ENCODE measurements at regions not wholly inside any gene's neighbourhood (a gene's known extent, or its start where the extent isn't known, plus 50 kb on each side); places are given as distances from the start of the nearest gene placed in this dataset.

DNA sequence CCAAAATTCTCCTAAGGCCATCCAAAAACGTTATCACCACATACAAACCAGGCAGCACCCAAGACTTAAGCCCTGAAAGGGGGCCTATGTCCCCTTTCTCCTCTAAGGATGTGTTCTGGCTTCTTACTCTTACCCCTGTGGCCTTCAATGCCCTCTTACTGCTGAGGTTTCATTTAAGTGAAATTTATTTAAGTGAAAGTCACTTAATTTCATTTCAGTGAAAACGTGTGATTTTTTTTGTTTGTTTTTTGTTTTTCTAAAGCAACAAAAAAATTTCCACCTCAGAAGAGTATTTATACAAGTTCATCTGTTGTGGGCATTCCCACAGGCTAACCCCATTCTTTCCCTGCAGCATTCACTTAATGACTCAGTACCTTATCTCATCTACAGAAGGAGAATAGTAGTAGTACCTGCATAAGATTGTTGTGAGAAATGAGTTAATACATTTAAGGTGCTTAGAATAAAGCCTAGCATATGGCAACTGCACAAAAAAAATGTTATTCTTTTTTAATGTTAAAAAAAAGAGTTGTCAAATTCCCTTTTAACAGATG is 220.6 kb downstream of the CHRM3 start:
- no peak for DNase-seq

DNA sequence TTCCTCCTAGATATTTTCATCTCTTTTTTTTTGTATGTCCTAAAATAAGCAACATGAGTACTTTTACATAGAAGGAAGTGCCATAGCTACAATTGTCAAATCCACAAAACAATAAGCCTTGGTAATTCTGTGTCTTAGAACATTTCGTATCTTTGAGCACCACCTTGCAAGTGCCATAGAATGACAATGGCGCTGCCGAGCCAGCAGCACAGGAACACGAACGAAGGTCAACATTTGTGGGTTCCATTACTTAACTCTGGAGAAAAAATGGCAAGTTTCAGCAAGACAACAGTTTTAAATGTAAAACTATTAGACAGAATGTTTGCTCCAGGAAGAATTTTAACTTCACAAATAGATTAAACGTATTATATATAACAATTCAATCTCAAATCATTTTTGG is 222.1 kb downstream of the CHRM3 start:
- no peak for DNase-seq

DNA sequence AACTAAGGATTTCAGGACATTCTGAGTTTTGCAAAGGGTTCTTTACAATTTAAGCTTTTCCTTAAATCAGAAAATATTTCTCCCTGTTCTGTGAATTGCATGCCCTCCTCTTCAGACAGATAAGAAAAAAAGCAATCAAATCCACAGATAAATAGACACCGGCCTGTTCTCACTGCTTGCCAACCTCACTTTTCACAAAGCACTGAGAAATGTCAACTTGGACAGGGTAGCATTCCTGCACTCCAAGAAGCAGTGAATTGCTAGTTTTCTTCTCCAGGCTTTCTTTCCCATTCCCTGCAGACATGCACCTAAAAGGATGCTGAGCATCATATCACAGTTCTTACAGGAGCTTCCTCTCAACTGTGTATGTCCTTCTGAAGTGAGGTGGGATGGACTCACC is 226.0 kb downstream of the CHRM3 start:
- no peak for DNase-seq

DNA sequence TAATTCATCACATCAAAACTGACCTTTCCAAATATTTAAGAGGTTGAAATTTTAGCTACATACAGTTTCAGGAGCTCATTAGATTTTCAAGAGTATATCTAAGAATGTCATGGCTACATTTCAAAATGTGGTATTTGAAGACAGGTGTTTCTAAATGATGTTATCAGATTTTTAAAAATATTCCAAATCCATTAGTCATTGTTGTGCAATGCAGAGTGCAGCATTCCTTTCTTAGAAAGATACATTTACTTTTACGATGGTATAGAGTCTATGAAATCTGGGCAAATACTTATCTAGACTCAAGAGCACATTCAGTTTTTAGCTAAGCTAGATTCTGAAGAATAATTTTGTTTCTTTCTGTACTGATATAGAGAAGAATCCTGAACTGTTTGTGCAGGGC is 230.3 kb downstream of the CHRM3 start:
- no peak for DNase-seq

DNA sequence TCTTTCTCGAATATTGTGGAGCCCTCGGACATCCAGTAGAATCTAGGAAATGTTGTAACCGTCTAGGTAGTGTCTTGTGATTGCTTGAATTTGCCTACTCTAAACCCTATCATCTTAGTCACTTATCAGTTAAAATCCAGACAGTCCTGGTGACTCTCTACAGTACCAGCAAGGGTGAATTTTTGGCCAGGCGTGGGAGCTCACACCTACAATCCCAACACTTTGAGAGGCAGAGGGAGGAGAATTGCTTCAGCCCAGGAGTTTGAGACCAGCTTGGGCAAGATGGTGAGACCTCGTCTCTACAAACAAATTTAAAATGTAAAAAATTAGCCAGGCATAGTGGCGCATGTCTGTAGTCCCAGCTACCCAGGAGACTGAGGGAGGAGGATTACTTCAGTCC is 230.9 kb downstream of the CHRM3 start:
- DNase-seq = no peak

DNA sequence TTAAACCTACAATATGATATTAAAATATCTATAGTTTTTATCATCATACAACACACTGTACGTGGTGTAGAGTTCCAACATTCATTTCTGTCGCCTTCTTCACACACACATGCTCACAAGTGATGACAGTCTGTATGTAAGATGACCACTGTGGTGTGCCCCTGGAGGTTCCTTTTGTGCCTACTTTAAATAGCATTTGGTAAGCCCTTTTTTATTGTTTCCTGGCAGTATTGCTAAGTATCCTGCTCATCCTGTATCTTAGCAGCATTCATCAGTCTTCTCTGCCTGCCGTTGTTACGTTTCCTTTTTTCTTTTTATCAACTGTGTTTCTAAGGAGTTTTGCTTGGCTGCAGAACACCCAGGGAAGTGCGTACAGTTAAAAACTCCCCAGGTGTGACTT is 231.4 kb downstream of the CHRM3 start:
- DNase-seq = no peak

DNA sequence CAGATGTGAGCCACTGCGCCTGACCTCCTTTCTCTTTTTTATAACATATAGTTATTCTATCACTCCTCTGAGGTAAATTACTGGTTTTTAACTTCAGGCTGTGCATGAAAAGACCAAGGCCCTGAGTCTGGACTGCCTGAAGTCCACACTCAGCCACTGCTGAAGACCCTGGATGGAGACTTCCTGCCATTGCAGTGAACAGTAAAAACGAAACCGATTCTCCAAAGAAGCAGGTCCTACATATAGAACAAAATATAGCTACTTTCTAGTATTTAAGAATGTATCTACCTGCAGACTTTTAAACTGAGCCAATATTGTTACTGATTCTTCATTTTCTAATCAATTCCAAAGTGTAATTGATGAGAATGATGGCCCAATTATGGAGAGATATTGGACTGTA is 232.8 kb downstream of the CHRM3 start:
- no peak for DNase-seq

DNA sequence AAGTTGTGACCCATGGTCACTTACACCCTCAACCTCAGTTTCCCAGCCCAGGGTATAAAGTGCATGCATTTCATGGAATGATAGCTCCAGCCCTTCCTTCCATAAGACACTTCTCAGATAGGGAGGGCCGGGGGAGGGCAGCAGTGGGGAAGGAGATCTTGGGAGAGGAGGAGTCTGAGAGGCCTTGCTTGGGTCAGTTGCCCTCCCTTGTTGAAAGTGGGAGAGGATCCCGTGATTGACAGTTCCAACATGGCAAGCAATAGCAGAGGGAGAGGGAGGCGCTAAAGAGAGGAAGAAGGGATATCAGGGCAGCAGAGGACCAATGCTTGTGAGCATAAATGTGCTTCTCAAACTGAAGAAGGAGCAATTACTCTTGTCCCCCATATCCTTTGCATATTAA is 244.4 kb downstream of the CHRM3 start:
- DNase-seq = no peak

DNA sequence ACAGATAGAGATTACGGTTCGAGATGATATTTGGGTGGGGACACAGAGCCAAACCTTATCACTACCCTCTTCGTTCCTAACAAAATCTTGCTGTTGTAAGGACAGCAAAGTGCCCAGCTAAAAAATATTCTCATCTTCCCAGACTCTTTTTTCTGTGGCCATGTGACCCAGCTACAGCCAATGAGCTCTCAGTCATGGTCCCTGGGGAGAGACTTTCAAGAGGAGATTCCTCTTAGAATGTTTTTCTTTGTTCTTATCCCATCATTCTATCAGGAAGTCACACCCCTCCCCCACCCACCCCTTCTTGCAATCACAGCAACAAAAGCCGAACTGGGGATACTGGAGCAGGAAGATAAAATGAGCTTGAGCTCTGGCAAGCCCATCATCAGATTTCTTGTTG is 247.1 kb downstream of the CHRM3 start:
- no peak for DNase-seq

DNA sequence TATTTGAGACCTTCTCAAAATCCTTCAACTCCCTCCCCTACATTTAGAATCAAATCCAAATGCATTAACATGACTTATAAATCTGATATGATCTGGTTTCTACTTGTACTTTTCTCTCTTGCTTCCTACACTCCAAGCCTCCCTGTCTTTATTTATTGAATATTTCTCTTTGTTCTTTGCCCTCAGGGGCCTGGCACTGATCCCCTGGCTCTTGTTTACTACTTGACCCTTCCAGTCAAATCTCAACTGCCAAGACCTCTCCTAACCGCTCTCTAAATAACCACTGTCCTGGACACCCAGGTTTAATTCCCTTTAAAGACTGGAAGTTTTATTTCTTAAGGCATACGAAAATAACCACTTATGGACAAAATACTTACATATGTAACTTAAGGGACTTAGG is 248.9 kb downstream of the CHRM3 start:
- DNase-seq = no peak

DNA sequence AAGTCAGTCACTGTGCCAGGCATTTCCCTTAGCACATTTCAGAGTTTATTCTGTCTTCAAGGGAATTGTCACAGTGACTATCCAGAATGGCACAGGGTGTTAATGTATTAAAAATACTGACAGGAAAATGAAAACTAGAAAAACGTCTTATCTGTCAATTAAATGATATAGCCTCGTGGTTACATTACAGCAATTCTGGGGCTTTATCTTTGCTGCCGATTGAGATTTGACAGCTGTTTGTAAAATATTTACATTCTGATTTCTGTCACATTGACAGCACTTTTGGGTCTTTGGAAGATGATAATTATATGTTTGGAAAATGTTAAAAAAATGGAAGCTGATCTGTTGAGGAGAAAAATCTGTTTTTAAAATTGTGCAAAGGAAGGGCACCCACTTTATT is 250.0 kb downstream of the CHRM3 start:
- DNase-seq = no peak

DNA sequence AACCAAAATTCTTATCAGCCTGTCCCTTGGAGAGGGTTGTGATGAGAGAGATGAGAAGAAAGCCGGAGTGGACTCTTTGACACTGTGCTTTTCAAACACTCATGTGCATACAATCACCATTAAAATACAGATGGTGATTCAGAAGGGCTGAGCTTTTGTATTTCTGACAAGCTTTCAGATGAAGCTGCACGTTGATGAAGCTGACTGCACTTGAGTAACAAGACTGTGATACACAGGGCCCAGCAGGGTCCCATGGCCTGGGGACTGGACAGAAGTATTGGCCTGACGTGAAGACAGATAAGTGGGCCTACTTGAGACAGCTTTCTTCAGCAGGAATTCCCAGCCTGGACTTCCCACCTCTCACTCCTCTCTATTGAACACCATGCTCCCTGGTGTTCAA is 258.2 kb downstream of the CHRM3 start:
- no peak for DNase-seq

DNA sequence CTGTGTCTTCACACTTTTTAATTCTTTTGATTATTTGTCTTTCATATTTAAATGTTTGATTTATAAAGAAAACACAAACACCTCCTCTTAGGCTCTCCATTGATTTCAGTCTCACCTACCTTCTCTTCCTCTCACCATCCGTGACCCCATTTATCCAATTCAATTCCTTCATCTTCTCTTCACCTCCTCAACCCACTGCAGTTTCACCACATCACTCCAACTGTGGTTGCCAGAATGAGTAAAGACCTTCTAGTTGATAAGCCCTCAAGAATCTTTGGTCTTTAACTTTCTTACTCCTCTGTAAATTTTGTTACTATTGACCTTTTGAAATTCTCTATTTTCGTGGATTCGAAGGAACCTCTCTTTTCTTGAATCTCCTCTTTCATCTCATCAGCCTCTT is 260.7 kb downstream of the CHRM3 start:
- no peak for DNase-seq

DNA sequence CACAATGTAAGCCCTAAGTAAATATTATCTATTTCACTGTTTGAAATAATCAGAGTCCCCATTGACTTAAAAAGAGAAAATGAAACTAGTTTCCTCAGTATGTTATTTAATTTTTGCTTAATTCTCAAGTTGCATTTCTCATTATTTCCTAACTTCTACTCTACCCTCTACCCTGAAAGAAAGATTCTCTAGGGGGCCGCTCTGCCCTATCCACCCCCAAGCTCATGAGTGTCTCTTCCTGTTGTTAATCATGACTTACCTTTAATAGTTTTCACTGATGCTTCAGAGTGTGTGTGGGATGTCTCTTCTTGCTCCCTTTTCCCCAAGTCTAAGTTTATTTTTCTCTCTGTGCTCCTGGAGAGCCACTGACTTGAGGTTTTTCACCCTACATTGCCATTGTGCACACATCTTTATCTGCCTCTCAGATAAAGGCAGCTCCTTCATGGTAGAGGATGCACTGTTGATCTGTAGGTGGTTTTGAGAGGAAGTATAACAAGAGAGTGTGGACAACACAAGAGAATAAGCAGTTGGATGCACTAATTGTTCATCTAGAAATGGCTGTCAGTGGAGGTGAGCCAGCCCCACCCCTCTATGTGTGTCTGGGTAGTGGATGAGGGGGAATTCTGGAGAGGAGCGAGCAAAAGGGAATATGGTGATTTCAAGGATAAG is 261.7 kb downstream of the CHRM3 start:
- no peak for DNase-seq

DNA sequence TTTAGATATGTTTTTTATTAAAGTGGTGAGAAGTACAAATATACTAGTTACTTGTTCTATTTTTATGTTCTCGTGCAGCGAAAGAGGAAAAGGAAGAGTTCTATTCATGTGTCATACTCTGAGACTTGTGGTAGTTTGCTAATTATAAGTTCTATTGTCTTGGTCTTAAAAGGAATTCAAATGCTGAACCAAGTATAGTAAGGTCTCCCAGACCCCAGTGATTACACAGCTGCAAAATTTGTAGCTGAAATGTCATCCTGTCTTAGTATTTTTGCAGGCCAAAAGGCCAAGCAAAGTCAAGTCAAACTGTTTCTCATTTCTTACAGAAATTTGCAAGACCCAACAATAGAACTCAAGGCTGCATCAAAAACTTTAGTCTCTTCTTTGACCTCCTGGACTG is 268.7 kb downstream of the CHRM3 start:
- DNase-seq = no peak

DNA sequence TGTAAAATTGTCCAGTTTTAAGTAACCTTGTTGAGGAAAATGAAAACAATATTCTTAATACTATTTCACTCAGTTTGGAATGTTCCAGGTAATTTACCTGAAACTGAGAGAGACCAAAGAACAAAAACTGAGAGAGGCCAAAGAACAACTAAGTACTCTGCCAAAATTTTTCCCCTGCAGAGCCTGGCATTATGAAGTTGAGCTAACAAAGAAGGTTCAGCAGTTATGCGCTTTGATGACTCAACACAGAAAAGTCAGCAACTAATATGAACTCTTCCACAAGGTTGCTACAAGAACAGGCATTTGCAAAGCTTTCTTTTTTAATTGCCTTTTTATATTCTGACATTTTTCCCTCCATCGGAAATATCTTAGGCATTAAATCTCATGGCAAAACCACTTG is 270.9 kb downstream of the CHRM3 start:
- no peak for DNase-seq

DNA sequence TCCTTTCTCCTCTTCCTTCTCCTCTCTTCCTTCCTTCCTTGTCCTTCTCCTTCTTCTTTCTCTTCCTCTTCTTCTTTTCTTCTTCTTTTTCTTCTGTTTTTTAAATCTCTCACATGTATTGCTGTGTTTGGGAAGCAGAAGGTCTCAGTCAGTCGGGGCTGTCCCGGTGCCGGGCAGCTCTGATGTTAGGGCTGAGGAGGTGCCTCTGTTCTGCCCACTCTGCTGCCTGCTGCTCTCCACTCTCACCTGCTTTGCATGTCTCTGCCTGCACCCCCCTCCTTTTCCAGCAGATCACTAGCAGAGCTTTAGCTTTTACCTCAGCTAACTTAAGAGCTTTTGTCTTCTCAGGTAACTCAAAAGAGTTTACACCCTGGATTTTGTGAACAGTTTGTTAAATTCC is 276.6 kb downstream of the CHRM3 start:
- no peak for DNase-seq

DNA sequence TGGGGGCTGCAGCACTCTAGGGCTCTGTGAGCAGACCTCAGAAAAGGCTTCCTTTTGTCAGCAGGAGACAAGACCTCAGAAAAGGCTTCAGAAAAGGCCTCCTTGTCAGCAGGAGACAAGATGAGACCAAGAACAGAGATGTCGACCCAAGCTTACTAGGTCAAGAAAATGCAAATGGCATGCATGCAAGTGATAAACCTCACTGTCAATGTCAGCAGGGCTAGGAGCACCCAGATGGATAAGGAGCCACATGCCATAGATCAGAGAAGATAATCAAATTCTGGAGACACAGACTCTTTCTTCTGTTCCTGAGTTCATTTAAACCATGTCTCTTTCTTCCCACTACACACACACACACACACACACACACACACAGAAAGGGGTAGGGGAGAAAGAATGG is 285.9 kb downstream of the CHRM3 start:
- DNase-seq = no peak

DNA sequence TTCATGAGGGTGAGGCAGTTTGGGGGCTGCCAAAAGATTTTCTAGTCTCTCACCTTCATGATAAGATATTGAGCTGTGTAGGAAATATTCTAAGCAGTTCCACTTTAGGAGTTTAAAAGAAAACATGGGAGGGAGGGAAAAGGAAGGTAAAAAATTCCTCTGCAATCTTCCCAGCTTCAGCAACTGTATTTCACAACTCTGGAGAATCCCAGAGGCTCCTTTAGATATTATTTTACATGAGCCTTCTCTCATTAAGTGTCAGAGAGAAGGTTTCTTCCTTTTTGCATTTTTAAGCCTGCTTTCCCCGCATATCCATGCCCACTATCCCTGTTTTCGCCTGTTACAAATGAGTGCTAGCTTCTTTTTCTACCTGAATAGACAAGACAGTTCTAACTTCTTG is 289.4 kb downstream of the CHRM3 start:
- no peak for DNase-seq

DNA sequence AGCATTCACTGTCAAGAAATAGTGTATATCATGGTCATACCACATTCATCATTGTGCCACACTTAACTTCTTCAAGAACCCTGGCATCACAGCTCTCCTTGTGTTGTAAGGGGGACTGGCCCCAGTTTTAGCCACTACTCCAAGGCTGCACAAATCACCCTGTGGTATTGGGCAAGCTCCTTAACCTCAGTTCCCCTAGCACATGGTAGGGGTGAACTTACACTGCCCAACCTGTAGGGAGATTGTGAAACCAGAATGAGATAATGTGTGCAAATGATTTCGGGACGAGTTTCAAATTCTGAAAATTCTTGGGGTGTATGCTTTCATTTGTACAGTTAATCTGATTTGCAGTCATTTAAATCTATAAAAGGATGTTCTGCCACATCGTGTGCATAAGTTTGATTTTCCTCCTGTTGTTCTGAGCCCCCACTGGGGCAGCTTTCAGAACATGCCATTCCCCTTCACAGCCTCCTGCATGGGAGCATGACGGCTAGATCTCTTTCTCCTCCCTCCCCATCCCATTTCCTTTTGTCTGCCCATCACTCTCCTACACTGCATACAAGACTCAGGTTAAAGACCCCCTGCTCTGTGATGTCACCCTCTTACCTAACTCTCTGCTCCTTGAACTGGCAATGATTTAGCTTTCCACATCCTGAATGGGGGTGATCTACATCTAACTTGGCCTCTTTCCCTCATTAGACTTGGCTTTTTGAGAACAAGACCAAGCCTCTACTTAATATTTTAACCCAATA is 290.3 kb downstream of the CHRM3 start:
- no peak for DNase-seq

DNA sequence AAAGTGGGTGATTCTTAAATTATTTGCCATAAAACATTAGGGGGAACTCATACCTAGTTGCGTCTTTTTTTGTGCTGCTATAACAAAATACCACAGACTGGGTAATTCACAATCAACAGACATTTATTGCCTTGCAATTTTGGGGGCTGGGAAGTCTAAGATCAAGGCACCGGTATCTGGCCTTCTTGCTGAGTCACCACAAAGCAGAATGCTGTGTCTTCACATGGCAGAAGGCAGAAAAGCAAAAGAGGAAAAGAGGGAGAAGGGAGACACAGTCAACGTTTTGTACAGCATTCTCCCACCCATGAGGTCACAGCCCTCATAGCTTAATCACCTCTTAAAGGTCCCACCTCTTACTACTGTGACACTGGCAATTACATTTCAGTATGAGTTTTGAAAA is 291.0 kb downstream of the CHRM3 start:
- no peak for DNase-seq

DNA sequence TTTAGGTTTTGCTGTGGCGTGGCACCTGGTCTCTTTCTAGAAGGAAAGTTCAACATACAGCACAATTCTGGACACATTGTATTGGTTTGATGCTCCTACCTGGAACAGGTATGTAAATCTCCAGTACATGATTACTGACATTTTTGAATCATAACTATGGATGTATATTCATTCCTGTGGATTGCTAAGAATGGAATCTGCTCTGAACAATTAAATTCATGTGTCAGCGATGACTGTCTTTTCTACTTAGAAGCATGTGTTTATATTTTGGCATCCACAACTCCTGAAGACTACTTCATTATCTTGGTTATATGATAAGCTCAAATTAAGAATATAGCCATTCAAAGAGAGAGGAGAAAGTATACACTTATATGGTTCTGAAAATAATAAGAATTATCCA is 291.8 kb downstream of the CHRM3 start:
- no peak for DNase-seq

DNA sequence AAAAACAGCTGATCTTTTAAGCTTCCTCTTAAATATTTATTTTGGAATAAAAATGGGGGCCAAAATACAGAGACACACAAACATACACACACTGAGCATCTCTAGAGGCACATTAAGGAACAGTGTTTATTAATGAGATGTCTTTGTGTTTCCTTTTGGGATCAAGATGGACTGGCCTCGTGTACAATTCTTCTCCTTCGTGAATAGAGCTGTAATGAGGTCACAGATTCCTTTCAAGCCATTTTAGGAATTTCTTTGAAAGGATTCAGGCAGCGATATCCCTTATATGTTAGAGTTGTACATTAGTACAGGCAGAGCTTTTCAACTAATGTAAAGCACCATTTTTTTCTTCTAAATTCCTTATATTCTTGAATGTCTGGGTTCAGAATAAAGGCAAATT is 295.7 kb downstream of the CHRM3 start:
- DNase-seq = no peak

DNA sequence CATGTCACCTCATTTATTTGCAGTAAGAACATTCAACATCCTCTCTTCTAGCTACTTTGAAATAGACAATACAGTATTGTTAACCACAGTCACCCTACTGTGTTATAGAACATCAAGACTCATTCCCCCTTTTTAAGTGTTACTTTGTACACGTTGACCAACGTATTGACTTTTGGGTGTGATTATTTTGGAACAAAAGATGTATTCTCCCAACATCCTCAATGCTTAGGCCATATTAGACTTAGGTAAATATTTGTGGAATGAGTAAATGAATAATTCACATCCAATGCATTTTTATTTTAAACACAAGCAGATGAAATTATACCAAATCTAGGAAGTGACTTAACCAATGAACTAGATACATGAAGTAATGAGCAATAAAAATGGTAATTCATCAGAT is 296.6 kb downstream of the CHRM3 start:
- DNase-seq = no peak

DNA sequence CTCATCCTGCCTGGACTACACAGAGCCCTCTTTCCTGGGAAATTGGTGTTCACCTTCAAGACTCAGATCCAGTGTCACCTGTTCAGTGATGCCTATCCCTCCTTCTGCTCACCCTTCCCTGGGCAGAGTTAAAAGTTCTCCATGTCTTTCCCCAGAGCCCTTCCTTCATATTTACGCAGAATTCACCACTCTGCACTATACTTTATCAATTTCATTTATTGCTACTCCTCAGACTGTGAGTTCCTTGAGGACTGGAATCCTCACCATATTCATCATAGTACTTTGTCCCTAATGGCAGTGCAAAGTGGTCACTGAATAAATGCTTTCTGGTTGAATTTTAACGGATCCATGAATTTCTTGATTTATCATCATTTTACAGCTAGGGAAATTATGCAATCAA is 300.0 kb downstream of the CHRM3 start:
- DNase-seq = no peak
